A549 (cell line): ENCODE measurements at regions not wholly inside any gene's neighbourhood (a gene's known extent, or its start where the extent isn't known, plus 50 kb on each side); places are given as distances from the start of the nearest gene placed in this dataset.

Source experiments
- BHLHE40 ChIP-seq: IDR thresholded peaks from 2 replicates; pipeline ENCODE4 v1.6.1; 2012; ENCODE audit warnings: low read depth, low read length, inconsistent platforms
- CEBPB ChIP-seq, 2 experiments: fragments of >200 bp in 1 of 2; sonication (Bioruptor Twin) in 1 of 2; formaldehyde crosslinking in 1 of 2; IDR thresholded peaks; 2 replicates each; pipeline ENCODE4 v1.6.1; 2012 to 2016
- CTCF ChIP-seq: fragments of >200 bp; sonication (Bioruptor Twin); formaldehyde crosslinking; IDR thresholded peaks from 3 replicates; pipeline ENCODE4 v1.5.1; 2016
- ELK1 ChIP-seq: fragments of 150-350 bp; IDR thresholded peaks from 2 replicates; pipeline ENCODE4 v1.6.1; 2014; ENCODE audit warnings: low read depth, mild to moderate bottlenecking, low read length
- HES2 ChIP-seq: fragments of >200 bp; sonication (Bioruptor Twin); formaldehyde crosslinking; IDR thresholded peaks from 2 replicates; pipeline ENCODE4 v1.6.1; 2016
- JUNB ChIP-seq: fragments of >200 bp; sonication (Bioruptor Twin); formaldehyde crosslinking; IDR thresholded peaks from 2 replicates; pipeline ENCODE4 v1.6.1; 2016
- MAX ChIP-seq: IDR thresholded peaks from 2 replicates; pipeline ENCODE4 v1.6.1; 2012
- MAZ ChIP-seq: fragments of 150-350 bp; IDR thresholded peaks from 2 replicates; pipeline ENCODE4 v1.6.1; 2014; ENCODE audit warnings: antibody characterized with exemption, low read depth, low read length, borderline replicate concordance
- MYC ChIP-seq: IDR thresholded peaks from 2 replicates; pipeline ENCODE4 v1.6.1; 2012; ENCODE audit warnings: mild to moderate bottlenecking, inconsistent platforms, low read length, improper control_type of control experiment, borderline replicate concordance
- POLR2A ChIP-seq: IDR thresholded peaks from 2 replicates; pipeline ENCODE4 v1.6.1; 2012; ENCODE audit warnings: mild to moderate bottlenecking, low read length
- RCOR1 ChIP-seq: fragments of 150-350 bp; IDR thresholded peaks from 2 replicates; pipeline ENCODE4 v1.6.1; 2014; ENCODE audit warnings: antibody characterized with exemption, low read length, low read depth

GRCh38 chr20:52309181-52309580 is 117.6 kb upstream of the ZFP64 start:
- no peak for TF ChIP-seq MAZ
- TF ChIP-seq CTCF, result no peak
- no peak for TF ChIP-seq CEBPB (IDR thresholded peaks at IDR 0.05)
- no peak for TF ChIP-seq BHLHE40
- no peak for TF ChIP-seq HES2
- no peak for TF ChIP-seq MYC
- no peak for TF ChIP-seq POLR2A
- TF ChIP-seq RCOR1, result no peak
- TF ChIP-seq JUNB, result no peak
- no peak for TF ChIP-seq MAX
- TF ChIP-seq ELK1, result no peak
